ENCODE measurements at regions not wholly inside any gene's neighbourhood (a gene's known extent, or its start where the extent isn't known, plus 50 kb on each side); places are given as distances from the start of the nearest gene placed in this dataset.

GRCh38 chr7:136693166-136694119 is 175.0 kb upstream of the CHRM2 start:
- Histone ChIP-seq H3K9ac (replicated peaks in 1 of 4; ENCODE audit: extremely low read depth in 1 of 4, low read depth in 3 of 4, low read length in 3 of 4) (no peak overlapping the region), H4K8ac (ENCODE audit: extremely low read depth, insufficient read depth, low read length) (no peak overlapping the region), H3K56ac (replicated peaks; ENCODE audit: insufficient read length, low read depth, low read length) (no peak overlapping the region), H3K18ac (ENCODE audit: extremely low read depth, low read length) (no peak overlapping the region), H4K91ac (replicated peaks; ENCODE audit: insufficient read length, low read length) (no peak overlapping the region), H3K36me3 (ENCODE audit: control insufficient read depth in 2 of 4, insufficient read depth in 4 of 4, low read length in 3 of 4) (no peaks in the 10 kb centered on the region), H3K27ac (ENCODE audit: low read depth, low read length) (no peak overlapping the region), H3K9me3 (ENCODE audit: insufficient read depth in 2 of 2, low read depth in 1 of 2, low read length in 1 of 2) (no peaks in the 10 kb centered on the region), H2BK12ac (ENCODE audit: low read depth, low read length) (no peak overlapping the region), H3K23ac (ENCODE audit: insufficient read length) (no peak overlapping the region), H2BK20ac (ENCODE audit: low read length) (no peak overlapping the region), H3K4me2 (ENCODE audit: insufficient read depth in 1 of 2, low read depth in 2 of 2, low read length in 2 of 2) (no peak overlapping the region), H3K27me3 (replicated peaks in 1 of 4; ENCODE audit: control insufficient read depth in 3 of 4, extremely low read depth in 1 of 4, insufficient read depth in 3 of 4, low read length in 3 of 4) (peaks cover 0 to 1% (median 0%) of the 10 kb centered on the region in 4 experiments; a peak in 2 of 7 replicates), H2BK120ac (replicated peaks; ENCODE audit: low read depth, low read length) (no peak overlapping the region), H2BK5ac (ENCODE audit: low read depth, low read length) (no peak overlapping the region), H2BK15ac (ENCODE audit: low read length) (no peak overlapping the region), H2AK5ac (ENCODE audit: low read depth, low read length) (no peak overlapping the region), H3K79me2 (ENCODE audit: control insufficient read depth in 1 of 2, insufficient read depth in 2 of 2, low read length in 2 of 2) (no peaks in the 10 kb centered on the region), H2AFZ (ENCODE audit: low read length) (no peak overlapping the region), H3K14ac (ENCODE audit: insufficient read length) (no peak overlapping the region), H3K23me2 (ENCODE audit: low read depth, low read length) (no peaks in the 10 kb centered on the region; the same call in 1 of the 2 replicates), H3K4me3 (ENCODE audit: extremely low read depth in 1 of 4, insufficient read depth in 2 of 4, low read depth in 3 of 4, low read length in 4 of 4) (no peak overlapping the region), H3K4me1 (replicated peaks in 1 of 4; ENCODE audit: control insufficient read depth in 3 of 4, insufficient read depth in 4 of 4, low read length in 3 of 4) (no peaks in the 10 kb centered on the region), H3K79me1 (ENCODE audit: low read depth, low read length) (no peaks in the 10 kb centered on the region), H4K20me1 (replicated peaks in 1 of 2; ENCODE audit: control insufficient read depth in 1 of 2, insufficient read depth in 2 of 2, low read length in 2 of 2) (no peaks in the 10 kb centered on the region), H4K5ac (ENCODE audit: insufficient read length, low read depth, low read length) (no peak overlapping the region), H3K4ac (replicated peaks; ENCODE audit: insufficient read length, low read depth, low read length) (no peak overlapping the region)
- ChIA-PET CTCF (ENCODE audit: partially characterized antibody) (no interaction called here), POLR2A (ENCODE audit: partially characterized antibody) (no interaction called here)
- FAIRE-seq = no peak
- WGBS, 2 experiments (ENCODE audit: extremely low coverage in 1 of 2, insufficient coverage in 1 of 2, insufficient read length in 1 of 2, insufficient replicate concordance in 2 of 2, low coverage in 1 of 2, low lambda C conversion rate in 2 of 2, missing lambda C conversion rate in 1 of 2) = 87% methylated on average over 4 of the region's 4 CpGs; no CpG with 5 or more reads in 1 of the 2 experiments
- TF ChIP-seq CBX8 (IDR thresholded peaks at IDR 0.05; ENCODE audit: borderline replicate concordance, low read depth, low read length) (no peak), JUND (IDR thresholded peaks at IDR 0.05; ENCODE audit: low read length) (no peak), HDAC6 (IDR thresholded peaks at IDR 0.05; ENCODE audit: low read depth, low read length) (no peak), ZNF274 (IDR thresholded peaks at IDR 0.05; ENCODE audit: borderline replicate concordance, extremely low read depth, low read length) (no peak), POLR2AphosphoS5 (IDR thresholded peaks at IDR 0.05; ENCODE audit: low read depth, low read length) (no peak), SIX5 (IDR thresholded peaks at IDR 0.05; ENCODE audit: low read depth, low read length) (no peak), SIRT6 (IDR thresholded peaks at IDR 0.05; ENCODE audit: low read length) (no peak), RNF2 (IDR thresholded peaks at IDR 0.05; ENCODE audit: borderline replicate concordance, low read depth, low read length, missing control alignments, poor library complexity, severe bottlenecking) (no peak), NANOG (IDR thresholded peaks at IDR 0.05; ENCODE audit: insufficient read depth, low read depth, low read length, poor library complexity, severe bottlenecking) (no peak)
- DNase-seq (ENCODE audit: low read depth in 1 of 2, low spot score in 2 of 2) = no peak
